ENCODE measurements at regions not wholly inside any gene's neighbourhood (a gene's known extent, or its start where the extent isn't known, plus 50 kb on each side); places are given as distances from the start of the nearest gene placed in this dataset.

DNA sequence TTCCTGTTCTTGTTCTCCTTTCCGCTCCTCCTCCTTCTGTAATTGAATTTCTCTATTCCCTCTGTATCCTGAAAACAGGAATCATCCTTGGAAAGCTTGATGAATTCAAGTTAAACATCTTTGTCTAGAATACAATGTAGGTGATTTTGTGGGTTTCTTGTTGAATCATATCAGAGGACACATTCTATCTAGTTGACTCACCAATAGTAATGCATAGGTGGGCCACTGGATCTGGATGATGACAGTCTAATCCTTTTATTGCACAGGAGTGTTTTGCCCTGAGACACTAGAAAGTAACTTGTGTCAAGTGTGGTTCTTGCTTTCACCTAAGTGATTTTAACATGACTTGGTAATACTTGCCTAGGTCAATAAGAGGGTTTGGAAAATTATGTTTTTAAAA lies 164.3 kb downstream of the RFPL4B start:
- TF ChIP-seq POLR2AphosphoS5 (IDR thresholded peaks at IDR 0.05; ENCODE audit: low read depth, low read length) (no peak), SIN3A (IDR thresholded peaks at IDR 0.05; ENCODE audit: borderline replicate concordance, insufficient read depth, low read length) (no peak), FOXP2 (optimal IDR thresholded peaks at IDR 0.05; ENCODE audit: borderline replicate concordance, extremely low read depth, extremely low read length, insufficient read depth) (no peak), TAF1 (IDR thresholded peaks at IDR 0.05; ENCODE audit: borderline replicate concordance, insufficient read depth, low read length) (no peak)
- TF ChIP-seq, protein P1, sequence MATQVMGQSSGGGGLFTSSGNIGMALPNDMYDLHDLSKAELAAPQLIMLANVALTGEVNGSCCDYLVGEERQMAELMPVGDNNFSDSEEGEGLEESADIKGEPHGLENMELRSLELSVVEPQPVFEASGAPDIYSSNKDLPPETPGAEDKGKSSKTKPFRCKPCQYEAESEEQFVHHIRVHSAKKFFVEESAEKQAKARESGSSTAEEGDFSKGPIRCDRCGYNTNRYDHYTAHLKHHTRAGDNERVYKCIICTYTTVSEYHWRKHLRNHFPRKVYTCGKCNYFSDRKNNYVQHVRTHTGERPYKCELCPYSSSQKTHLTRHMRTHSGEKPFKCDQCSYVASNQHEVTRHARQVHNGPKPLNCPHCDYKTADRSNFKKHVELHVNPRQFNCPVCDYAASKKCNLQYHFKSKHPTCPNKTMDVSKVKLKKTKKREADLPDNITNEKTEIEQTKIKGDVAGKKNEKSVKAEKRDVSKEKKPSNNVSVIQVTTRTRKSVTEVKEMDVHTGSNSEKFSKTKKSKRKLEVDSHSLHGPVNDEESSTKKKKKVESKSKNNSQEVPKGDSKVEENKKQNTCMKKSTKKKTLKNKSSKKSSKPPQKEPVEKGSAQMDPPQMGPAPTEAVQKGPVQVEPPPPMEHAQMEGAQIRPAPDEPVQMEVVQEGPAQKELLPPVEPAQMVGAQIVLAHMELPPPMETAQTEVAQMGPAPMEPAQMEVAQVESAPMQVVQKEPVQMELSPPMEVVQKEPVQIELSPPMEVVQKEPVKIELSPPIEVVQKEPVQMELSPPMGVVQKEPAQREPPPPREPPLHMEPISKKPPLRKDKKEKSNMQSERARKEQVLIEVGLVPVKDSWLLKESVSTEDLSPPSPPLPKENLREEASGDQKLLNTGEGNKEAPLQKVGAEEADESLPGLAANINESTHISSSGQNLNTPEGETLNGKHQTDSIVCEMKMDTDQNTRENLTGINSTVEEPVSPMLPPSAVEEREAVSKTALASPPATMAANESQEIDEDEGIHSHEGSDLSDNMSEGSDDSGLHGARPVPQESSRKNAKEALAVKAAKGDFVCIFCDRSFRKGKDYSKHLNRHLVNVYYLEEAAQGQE (IDR thresholded peaks at IDR 0.05; ENCODE audit: insufficient read depth in 1 of 2, low read depth in 2 of 2, low read length in 2 of 2): no peak
